Vagina (tissue), 2 donors: ENCODE measurements at regions not wholly inside any gene's neighbourhood (a gene's known extent, or its start where the extent isn't known, plus 50 kb on each side); places are given as distances from the start of the nearest gene placed in this dataset.
"Not testable (repeated sequence)": the region's sequence is repeated elsewhere in the genome, so short reads cannot be mapped to it uniquely, and the experiment has no call there.

Experiments used
- DNase-seq, 2 donors: peaks; one replicate each; pipeline ENCODE4 v3.0.0-alpha.2; 2017; ENCODE audit errors: extremely low spot score in 2 of 2
- H3K27ac ChIP-seq: fragments of 200-600 bp; sonication (generic); one replicate; pipeline ENCODE4 v1.5.1; 2019
- H3K27me3 ChIP-seq: fragments of 200-600 bp; sonication (generic); one replicate; pipeline ENCODE4 v1.5.1; 2019
- H3K36me3 ChIP-seq, 2 donors: fragments of 200-600 bp; sonication (generic); one replicate each; pipeline ENCODE4 v1.5.1; 2017 to 2019
- H3K4me1 ChIP-seq: fragments of 200-600 bp; sonication (generic); one replicate; pipeline ENCODE4 v1.5.1; 2019
- H3K4me3 ChIP-seq, 2 donors: fragments of 200-600 bp; sonication (generic); 1 replicate in 1 of 2; 2 replicates in 1 of 2; pipeline ENCODE4 v1.5.1; 2016 to 2019
- H3K9me3 ChIP-seq: fragments of 200-600 bp; sonication (generic); one replicate; pipeline ENCODE4 v1.5.1; 2019
- CTCF ChIP-seq, 3 experiments: fragments of 450-650 bp in 2 of 3; fragments of 200-600 bp in 1 of 3; sonication (generic) in 1 of 3; IDR thresholded peaks; one replicate each; pipeline ENCODE4 v1.5.1; 2017 to 2019; ENCODE audit warnings: antibody characterized with exemption in 3 of 3, mild to moderate bottlenecking in 2 of 3, moderate library complexity in 2 of 3
- POLR2A ChIP-seq, 2 donors: fragments of 450-650 bp; IDR thresholded peaks; one replicate each; pipeline ENCODE4 v1.6.1; 2017; ENCODE audit warnings: antibody characterized with exemption in 2 of 2, mild to moderate bottlenecking in 2 of 2, moderate library complexity in 2 of 2
- POLR2AphosphoS5 ChIP-seq, 2 donors: sonication (generic); formaldehyde crosslinking; IDR thresholded peaks; one replicate each; pipeline ENCODE4 v1.9.0; 2017; ENCODE audit warnings: antibody characterized with exemption in 2 of 2, mild to moderate bottlenecking in 2 of 2, low read depth in 1 of 2; ENCODE audit not compliant: insufficient read depth in 1 of 2
- intact Hi-C: fragments of 100-400 bp; cut with DNase I; formaldehyde crosslinking; loops from one replicate; pipeline ENCODE4 v1.15.1; 2023

GRCh38 chr1:157249326-157249725 lies 111.1 kb upstream of the ETV3 start:
- Histone ChIP-seq H3K27ac (no peak overlapping the region), H3K4me1 (no peaks in the 10 kb centered on the region), H3K9me3 (no peaks in the 10 kb centered on the region), H3K4me3 (no peak overlapping the region), H3K27me3 (no peaks in the 10 kb centered on the region), H3K36me3 (no peaks in the 10 kb centered on the region)
- intact Hi-C loops = loop anchor here (10.0 kb wide), 1 partner anchor 815 kb away; no protein-coding TSS in a partner anchor
- DNase-seq = no peak
- TF ChIP-seq CTCF (IDR thresholded peaks at IDR 0.05) (no peak), POLR2AphosphoS5 (IDR thresholded peaks at IDR 0.05; ENCODE audit: insufficient read depth in 1 of 2, low read depth in 1 of 2) (no peak), POLR2A (IDR thresholded peaks at IDR 0.05) (no peak)

- H3K4me3 ChIP-seq, H3K36me3 ChIP-seq, H3K27ac ChIP-seq, H3K4me1 ChIP-seq, H3K27me3 ChIP-seq, DNase-seq, H3K9me3 ChIP-seq: not testable (repeated sequence)
- intact Hi-C loops = loop anchor here (10.0 kb wide), 1 partner anchor 817 kb away; no protein-coding TSS in a partner anchor
Observed at GRCh38 chr1:157247764-157248049, 109.5 kb upstream of the ETV3 start.

GRCh38 chr1:157247005-157247763 lies 109.0 kb upstream of the ETV3 start:
- H3K9me3 ChIP-seq = no peaks in the 10 kb centered on the region
- no peak overlapping the region for H3K27ac ChIP-seq
- H3K27me3 ChIP-seq = no peaks in the 10 kb centered on the region
- no peaks in the 10 kb centered on the region for H3K4me1 ChIP-seq
- intact Hi-C loops = loop anchor here (10.0 kb wide), 1 partner anchor 818 kb away; no protein-coding TSS in a partner anchor
- TF ChIP-seq POLR2AphosphoS5 (IDR thresholded peaks at IDR 0.05; ENCODE audit: insufficient read depth in 1 of 2, low read depth in 1 of 2) = no peak
- TF ChIP-seq POLR2A (IDR thresholded peaks at IDR 0.05) = no peak
- no peak for TF ChIP-seq CTCF (IDR thresholded peaks at IDR 0.05)
- H3K4me3 ChIP-seq = no peak overlapping the region
- DNase-seq = no peak
- no peaks in the 10 kb centered on the region for H3K36me3 ChIP-seq

- Histone ChIP-seq H3K9me3 (no peaks in the 10 kb centered on the region), H3K27ac (no peak overlapping the region), H3K4me1 (no peaks in the 10 kb centered on the region), H3K27me3 (no peaks in the 10 kb centered on the region), H3K36me3 (no peaks in the 10 kb centered on the region), H3K4me3 (no peak overlapping the region)
- intact Hi-C loops = loop anchor here (10.0 kb wide), 1 partner anchor 819 kb away; no protein-coding TSS in a partner anchor
- DNase-seq = no peak
- TF ChIP-seq CTCF (IDR thresholded peaks at IDR 0.05) (no peak), POLR2A (IDR thresholded peaks at IDR 0.05) (no peak), POLR2AphosphoS5 (IDR thresholded peaks at IDR 0.05; ENCODE audit: insufficient read depth in 1 of 2, low read depth in 1 of 2) (no peak)
Observed at GRCh38 chr1:157245823-157246222, 107.6 kb upstream of the ETV3 start.

GRCh38 chr1:157241185-157241538 lies 103.0 kb upstream of the ETV3 start:
- DNase-seq = no peak
- intact Hi-C loops = loop anchor here (10.0 kb wide), 1 partner anchor 824 kb away; no protein-coding TSS in a partner anchor
- Histone ChIP-seq H3K4me1 (no peaks in the 10 kb centered on the region), H3K36me3 (no peaks in the 10 kb centered on the region), H3K27ac (no peak overlapping the region), H3K4me3 (no peak overlapping the region), H3K9me3 (no peaks in the 10 kb centered on the region), H3K27me3 (no peaks in the 10 kb centered on the region)
- TF ChIP-seq POLR2AphosphoS5 (IDR thresholded peaks at IDR 0.05; ENCODE audit: insufficient read depth in 1 of 2, low read depth in 1 of 2) (no peak), CTCF (IDR thresholded peaks at IDR 0.05) (no peak), POLR2A (IDR thresholded peaks at IDR 0.05) (no peak)
